ENCODE measurements at regions not wholly inside any gene's neighbourhood (a gene's known extent, or its start where the extent isn't known, plus 50 kb on each side); places are given as distances from the start of the nearest gene placed in this dataset.

DNA sequence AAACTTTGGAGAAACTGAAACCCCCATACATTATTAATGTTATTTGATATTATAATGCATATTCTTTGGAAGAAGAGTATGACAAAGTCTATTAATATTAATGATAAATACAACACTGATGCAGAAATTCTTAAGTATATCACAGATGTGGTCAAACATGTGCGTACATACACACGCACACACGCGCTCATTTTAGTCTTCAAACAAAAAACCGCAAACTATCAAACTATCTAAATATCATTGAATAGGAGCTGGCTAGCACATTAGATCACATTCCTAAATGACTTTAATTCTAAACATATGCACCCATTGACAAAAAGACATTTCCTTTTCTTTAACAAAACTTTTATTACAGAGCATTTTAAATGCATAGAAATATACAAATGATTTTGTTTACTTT, 872.7 kb downstream of the SLC16A7 start:
- Histone ChIP-seq H3K9me2 (ENCODE audit: insufficient read depth) (no peaks in the 10 kb centered on the region), H3K36me3 (ENCODE audit: low read depth) (no peaks in the 10 kb centered on the region), H3K27me3 (replicated peaks; ENCODE audit: insufficient read depth) (no peaks in the 10 kb centered on the region), H3K9ac (no peak overlapping the region), H3K4me3 (no peak overlapping the region), H3K27ac (no peak overlapping the region), H3K9me3 (ENCODE audit: low read depth) (no peaks in the 10 kb centered on the region), H3K4me1 (ENCODE audit: insufficient read depth) (no peaks in the 10 kb centered on the region), H3K4me2 (ENCODE audit: unreplicated experiment) (no peak overlapping the region), H3K79me2 (ENCODE audit: insufficient read depth) (no peaks in the 10 kb centered on the region), H3F3A (ENCODE audit: insufficient read depth) (no peaks in the 10 kb centered on the region), H2AFZ (no peak overlapping the region), H4K20me1 (ENCODE audit: insufficient read depth) (no peaks in the 10 kb centered on the region)
- WGBS, 2 experiments (ENCODE audit: low coverage in 1 of 2, low lambda C conversion rate in 2 of 2, missing lambda C conversion rate in 2 of 2) = 64 to 72% methylated on average over 5 of the region's 5 CpGs
- DNase-seq = no peak
- TF ChIP-seq EZH2phosphoT487 (IDR thresholded peaks at IDR 0.05; ENCODE audit: insufficient read depth, low read depth) = no peak
- in situ Hi-C loops (cut with MboI) = no loop called here

DNA sequence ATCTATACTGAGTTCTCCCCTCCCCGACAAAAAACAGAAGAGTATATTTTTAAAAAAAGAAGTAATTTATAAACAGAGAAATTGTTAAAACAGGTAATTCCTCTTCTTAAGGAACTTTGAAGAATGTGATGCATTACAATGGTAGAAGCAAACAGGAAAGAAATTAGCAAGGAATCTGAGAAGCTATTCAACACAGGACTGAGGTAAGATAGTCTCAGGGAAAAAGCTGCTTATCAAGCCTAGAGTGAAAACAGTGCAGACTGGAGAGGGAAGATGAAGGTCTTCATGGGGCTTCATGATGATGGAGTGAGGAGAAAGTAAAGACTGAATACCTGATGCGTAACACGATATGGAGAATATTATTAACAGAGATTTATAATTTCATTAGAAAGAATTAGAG, 880.0 kb downstream of the SLC16A7 start:
- H2AFZ ChIP-seq = no peak overlapping the region

DNA sequence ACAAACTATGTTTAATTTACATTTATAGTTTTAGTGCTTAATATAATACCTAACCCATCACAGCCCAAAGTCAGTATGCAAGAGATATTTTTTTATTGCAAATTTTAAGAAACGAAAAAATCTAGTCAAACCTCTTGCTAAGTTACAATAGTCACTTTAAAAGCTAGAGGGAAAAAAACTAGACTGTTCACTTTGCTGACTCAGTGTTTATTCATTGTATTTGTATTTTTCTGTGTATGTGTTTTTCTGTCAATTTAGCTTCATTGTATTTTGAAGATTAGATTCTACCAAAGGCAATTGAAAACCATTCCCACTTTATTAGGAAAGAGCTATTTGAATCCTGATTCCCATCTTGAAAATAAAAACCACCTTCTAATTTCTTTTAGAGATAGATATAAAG, 891.5 kb downstream of the SLC16A7 start:
- Histone ChIP-seq H3K9me2 (ENCODE audit: insufficient read depth) (no peaks in the 10 kb centered on the region), H3K9me3 (ENCODE audit: low read depth) (no peaks in the 10 kb centered on the region), H3F3A (ENCODE audit: insufficient read depth) (no peaks in the 10 kb centered on the region), H3K27ac (no peak overlapping the region), H3K27me3 (replicated peaks; ENCODE audit: insufficient read depth) (no peaks in the 10 kb centered on the region), H3K79me2 (ENCODE audit: insufficient read depth) (no peaks in the 10 kb centered on the region), H4K20me1 (ENCODE audit: insufficient read depth) (no peaks in the 10 kb centered on the region), H3K9ac (no peak overlapping the region), H3K36me3 (ENCODE audit: low read depth) (no peaks in the 10 kb centered on the region), H3K4me2 (ENCODE audit: unreplicated experiment) (no peak overlapping the region), H3K4me1 (ENCODE audit: insufficient read depth) (peaks cover 5% of the 10 kb centered on the region; the same call in 1 of the 2 replicates), H3K4me3 (no peak overlapping the region), H2AFZ (no peak overlapping the region)
- WGBS, 2 experiments (ENCODE audit: low coverage in 1 of 2, low lambda C conversion rate in 2 of 2, missing lambda C conversion rate in 2 of 2) = 96 to 100% methylated on average over 1 of the region's 1 CpG
- no peak for DNase-seq
- in situ Hi-C loops (cut with MboI) = loop anchor here (10.0 to 25.0 kb wide), 3 partner anchors 372 to 1050 kb away; no protein-coding TSS in a partner anchor
- TF ChIP-seq EZH2phosphoT487 (IDR thresholded peaks at IDR 0.05; ENCODE audit: insufficient read depth, low read depth) = no peak
- TF ChIP-seq EZH2 (IDR thresholded peaks at IDR 0.05; ENCODE audit: insufficient read depth, poor library complexity, severe bottlenecking) = no peak

More for the DNA sequence above, 880.0 kb downstream of the SLC16A7 start:
- Histone ChIP-seq H3K4me2 (ENCODE audit: unreplicated experiment) (no peak overlapping the region), H3K79me2 (ENCODE audit: insufficient read depth) (no peaks in the 10 kb centered on the region), H3F3A (ENCODE audit: insufficient read depth) (no peaks in the 10 kb centered on the region), H3K4me3 (no peak overlapping the region), H3K36me3 (ENCODE audit: low read depth) (no peaks in the 10 kb centered on the region), H3K27ac (no peak overlapping the region), H3K9ac (no peak overlapping the region), H3K27me3 (replicated peaks; ENCODE audit: insufficient read depth) (no peaks in the 10 kb centered on the region), H3K9me3 (ENCODE audit: low read depth) (no peaks in the 10 kb centered on the region), H3K9me2 (ENCODE audit: insufficient read depth) (no peaks in the 10 kb centered on the region), H3K4me1 (ENCODE audit: insufficient read depth) (no peaks in the 10 kb centered on the region), H4K20me1 (ENCODE audit: insufficient read depth) (no peaks in the 10 kb centered on the region)
- TF ChIP-seq EZH2 (IDR thresholded peaks at IDR 0.05; ENCODE audit: insufficient read depth, poor library complexity, severe bottlenecking) (no peak), EZH2phosphoT487 (IDR thresholded peaks at IDR 0.05; ENCODE audit: insufficient read depth, low read depth) (no peak)
- 74 to 78% methylated on average over 3 of the region's 3 CpGs for WGBS, 2 experiments (ENCODE audit: low coverage in 1 of 2, low lambda C conversion rate in 2 of 2, missing lambda C conversion rate in 2 of 2)
- DNase-seq = no peak
- in situ Hi-C loops (cut with MboI) = loop anchor here (25.0 kb wide), 2 partner anchors 664 to 1039 kb away; no protein-coding TSS in a partner anchor

DNA sequence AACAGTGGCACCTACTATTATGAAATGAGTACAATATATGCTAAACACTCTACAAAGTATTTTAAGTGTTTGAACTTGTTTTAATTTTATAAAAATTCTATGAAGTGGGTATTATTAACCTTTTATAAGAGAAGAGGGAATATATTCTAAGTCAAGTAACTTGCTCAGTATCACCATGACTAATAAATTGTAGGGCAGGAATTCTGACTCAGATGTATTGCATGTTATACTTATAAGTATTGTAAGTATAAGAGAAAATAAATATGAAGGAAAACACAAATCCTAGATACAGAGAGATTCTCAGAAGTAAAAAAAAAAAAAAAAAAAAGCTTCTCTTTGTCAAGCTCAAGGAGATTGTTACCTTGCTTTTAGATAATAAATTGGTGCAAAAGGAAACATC, 893.2 kb downstream of the SLC16A7 start:
- Histone ChIP-seq H3F3A (ENCODE audit: insufficient read depth) (no peaks in the 10 kb centered on the region), H3K4me1 (ENCODE audit: insufficient read depth) (peaks cover 11% of the 10 kb centered on the region), H3K9ac (no peak overlapping the region), H3K9me3 (ENCODE audit: low read depth) (no peaks in the 10 kb centered on the region), H3K79me2 (ENCODE audit: insufficient read depth) (no peaks in the 10 kb centered on the region), H3K27me3 (replicated peaks; ENCODE audit: insufficient read depth) (no peaks in the 10 kb centered on the region), H3K36me3 (ENCODE audit: low read depth) (no peaks in the 10 kb centered on the region), H3K9me2 (ENCODE audit: insufficient read depth) (no peaks in the 10 kb centered on the region), H2AFZ (no peak overlapping the region), H3K4me2 (ENCODE audit: unreplicated experiment) (no peak overlapping the region), H3K27ac (no peak overlapping the region), H3K4me3 (no peak overlapping the region), H4K20me1 (ENCODE audit: insufficient read depth) (no peaks in the 10 kb centered on the region)
- DNase-seq = peak; percentile 54
- in situ Hi-C loops (cut with MboI) = loop anchor here (10.0 to 25.0 kb wide), 3 partner anchors 374 to 1052 kb away; no protein-coding TSS in a partner anchor
- TF ChIP-seq EZH2phosphoT487 (IDR thresholded peaks at IDR 0.05; ENCODE audit: insufficient read depth, low read depth) (no peak), EZH2 (IDR thresholded peaks at IDR 0.05; ENCODE audit: insufficient read depth, poor library complexity, severe bottlenecking) (no peak)

DNA sequence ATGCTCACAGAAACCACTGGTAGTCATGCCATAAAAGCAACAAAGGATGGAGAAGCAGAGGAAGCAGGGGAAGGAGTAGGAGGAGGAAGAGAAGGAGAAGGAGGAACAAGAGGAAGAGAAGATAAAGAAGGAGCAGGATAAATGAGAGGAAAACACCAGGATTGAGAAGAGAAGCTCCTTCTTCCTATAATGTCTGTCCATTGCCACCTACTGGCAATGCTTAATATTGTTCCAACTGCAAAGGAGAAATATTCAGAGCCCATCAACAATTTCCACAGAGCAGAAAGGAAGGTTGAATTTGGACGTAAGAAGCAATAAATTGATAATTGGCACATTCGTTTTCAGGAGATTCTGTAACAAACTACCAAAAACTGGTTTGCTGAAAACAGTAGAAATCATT, 898.4 kb downstream of the SLC16A7 start:
- peak; percentile 66 for DNase-seq
- H3F3A ChIP-seq (ENCODE audit: insufficient read depth) = no peaks in the 10 kb centered on the region
- peak overlapping the region; percentile 73 for H2AFZ ChIP-seq
- no peak overlapping the region for H3K4me3 ChIP-seq
- H3K27me3 ChIP-seq (replicated peaks; ENCODE audit: insufficient read depth) = no peaks in the 10 kb centered on the region
- in situ Hi-C loops (cut with MboI) = loop anchor here (25.0 kb wide), 2 partner anchors 682 to 1057 kb away; no protein-coding TSS in a partner anchor
- H3K4me1 ChIP-seq (ENCODE audit: insufficient read depth) = peaks cover 8% of the 10 kb centered on the region; the same call in 1 of the 2 replicates
- no peak overlapping the region for H3K9ac ChIP-seq
- H3K9me2 ChIP-seq (ENCODE audit: insufficient read depth) = no peaks in the 10 kb centered on the region
- H4K20me1 ChIP-seq (ENCODE audit: insufficient read depth) = no peaks in the 10 kb centered on the region
- H3K27ac ChIP-seq = no peak overlapping the region
- no peaks in the 10 kb centered on the region for H3K9me3 ChIP-seq (ENCODE audit: low read depth)
- H3K4me2 ChIP-seq (ENCODE audit: unreplicated experiment) = no peak overlapping the region
- no peaks in the 10 kb centered on the region for H3K36me3 ChIP-seq (ENCODE audit: low read depth)
- H3K79me2 ChIP-seq (ENCODE audit: insufficient read depth) = no peaks in the 10 kb centered on the region
- TF ChIP-seq EZH2 (IDR thresholded peaks at IDR 0.05; ENCODE audit: insufficient read depth, poor library complexity, severe bottlenecking) (no peak), EZH2phosphoT487 (IDR thresholded peaks at IDR 0.05; ENCODE audit: insufficient read depth, low read depth) (no peak)
- 0 to 3% methylated on average over 2 of the region's 2 CpGs for WGBS, 2 experiments (ENCODE audit: low coverage in 1 of 2, low lambda C conversion rate in 2 of 2, missing lambda C conversion rate in 2 of 2)
